Mammary epithelial cell (primary cell): ENCODE measurements at regions not wholly inside any gene's neighbourhood (a gene's known extent, or its start where the extent isn't known, plus 50 kb on each side); places are given as distances from the start of the nearest gene placed in this dataset.

ENCODE experiments used
- CTCF ChIP-seq, 2 donors: IDR thresholded peaks in 1 of 2; conservative IDR thresholded peaks in 1 of 2; 2 replicates each; pipeline ENCODE4 v1.5.1; 2011 to 2012; ENCODE audit warnings: inconsistent platforms in 2 of 2, low read length in 2 of 2, mild to moderate bottlenecking in 2 of 2, control low read depth in 1 of 2, low read depth in 1 of 2; ENCODE audit not compliant: insufficient read depth in 1 of 2; ENCODE audit errors: extremely low read depth in 1 of 2
- EZH2 ChIP-seq: IDR thresholded peaks from 2 replicates; pipeline ENCODE4 v1.6.1; 2012; ENCODE audit warnings: low read length, inconsistent platforms, borderline replicate concordance

GRCh38 chr13:19069684-19070397 lies 111.8 kb downstream of the TUBA3C start:
- TF ChIP-seq CTCF (conservative IDR thresholded peaks at IDR 0.05 in 1 of 2, IDR thresholded peaks at IDR 0.05 in 1 of 2; ENCODE audit: extremely low read depth in 1 of 2, insufficient read depth in 1 of 2, low read depth in 1 of 2, low read length in 2 of 2) (no peak), EZH2 (no peak)
